LNCAP (cell line): ENCODE measurements at regions not wholly inside any gene's neighbourhood (a gene's known extent, or its start where the extent isn't known, plus 50 kb on each side); places are given as distances from the start of the nearest gene placed in this dataset.

Source experiments
- CTCF ChIP-seq: fragments of 450-650 bp; IDR thresholded peaks from 2 replicates; pipeline ENCODE4 v1.5.1; 2017; ENCODE audit warnings: mild to moderate bottlenecking

GRCh38 chr12:126966498-126966897 is 1300.5 kb upstream of the TMEM132C start:
- TF ChIP-seq CTCF = no peak

- TF ChIP-seq CTCF = no peak
These were observed 1299.8 kb upstream of the TMEM132C start for GRCh38 chr12:126967152-126967551.

- no peak for TF ChIP-seq CTCF
These were observed 1292.2 kb upstream of the TMEM132C start for GRCh38 chr12:126974779-126975178.

- TF ChIP-seq CTCF = no peak
These were observed 1290.4 kb upstream of the TMEM132C start for GRCh38 chr12:126976579-126976978.

- no peak for TF ChIP-seq CTCF
These were observed 1284.3 kb upstream of the TMEM132C start for GRCh38 chr12:126982707-126983106.

GRCh38 chr12:126989532-126989931 is 1277.4 kb upstream of the TMEM132C start:
- TF ChIP-seq CTCF = no peak

GRCh38 chr12:126993898-126994297 is 1273.1 kb upstream of the TMEM132C start:
- TF ChIP-seq CTCF = no peak

- TF ChIP-seq CTCF = no peak
These were observed 1272.4 kb upstream of the TMEM132C start for GRCh38 chr12:126994599-126994998.
